ENCODE measurements at regions not wholly inside any gene's neighbourhood (a gene's known extent, or its start where the extent isn't known, plus 50 kb on each side); places are given as distances from the start of the nearest gene placed in this dataset.

DNA sequence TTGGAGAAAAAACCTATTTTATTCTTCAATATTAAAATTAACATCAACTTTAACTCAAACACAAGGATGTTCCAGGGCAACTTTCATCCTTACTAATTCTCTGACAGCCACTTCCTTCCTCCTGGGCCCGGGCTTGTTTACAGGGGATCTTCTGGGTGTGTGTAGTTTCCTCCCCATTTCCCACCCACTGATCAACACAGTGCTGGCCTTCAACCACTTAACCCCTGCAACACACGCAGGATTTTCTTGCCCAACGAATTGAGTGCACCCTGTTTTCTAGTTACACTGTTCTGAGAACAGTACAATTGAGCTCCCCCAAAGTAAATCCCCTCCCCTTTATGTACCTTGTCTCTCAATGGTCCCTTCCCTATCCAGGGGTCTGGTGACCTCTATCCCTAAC, 83.1 kb upstream of the RANBP3L start:
- Histone ChIP-seq H3K36me3 (no peaks in the 10 kb centered on the region), H3K4me1 (no peaks in the 10 kb centered on the region), H3K9me3 (no peaks in the 10 kb centered on the region), H3K4me3 (no peak overlapping the region), H3K27me3 (no peaks in the 10 kb centered on the region), H3K27ac (no peak overlapping the region)
- intact Hi-C loops (cut with DNase I; ENCODE audit: low total_unique reads), result no loop called here
- DNase-seq, result no peak
- no peak for TF ChIP-seq POLR2A (IDR thresholded peaks at IDR 0.05)
- TF ChIP-seq, protein P1, sequence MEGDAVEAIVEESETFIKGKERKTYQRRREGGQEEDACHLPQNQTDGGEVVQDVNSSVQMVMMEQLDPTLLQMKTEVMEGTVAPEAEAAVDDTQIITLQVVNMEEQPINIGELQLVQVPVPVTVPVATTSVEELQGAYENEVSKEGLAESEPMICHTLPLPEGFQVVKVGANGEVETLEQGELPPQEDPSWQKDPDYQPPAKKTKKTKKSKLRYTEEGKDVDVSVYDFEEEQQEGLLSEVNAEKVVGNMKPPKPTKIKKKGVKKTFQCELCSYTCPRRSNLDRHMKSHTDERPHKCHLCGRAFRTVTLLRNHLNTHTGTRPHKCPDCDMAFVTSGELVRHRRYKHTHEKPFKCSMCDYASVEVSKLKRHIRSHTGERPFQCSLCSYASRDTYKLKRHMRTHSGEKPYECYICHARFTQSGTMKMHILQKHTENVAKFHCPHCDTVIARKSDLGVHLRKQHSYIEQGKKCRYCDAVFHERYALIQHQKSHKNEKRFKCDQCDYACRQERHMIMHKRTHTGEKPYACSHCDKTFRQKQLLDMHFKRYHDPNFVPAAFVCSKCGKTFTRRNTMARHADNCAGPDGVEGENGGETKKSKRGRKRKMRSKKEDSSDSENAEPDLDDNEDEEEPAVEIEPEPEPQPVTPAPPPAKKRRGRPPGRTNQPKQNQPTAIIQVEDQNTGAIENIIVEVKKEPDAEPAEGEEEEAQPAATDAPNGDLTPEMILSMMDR (IDR thresholded peaks at IDR 0.05), result no peak

- TF ChIP-seq POLR2A (IDR thresholded peaks at IDR 0.05), result no peak
- TF ChIP-seq, protein P1 (IDR thresholded peaks at IDR 0.05), result no peak
- Histone ChIP-seq H3K4me3 (no peak overlapping the region), H3K27me3 (no peaks in the 10 kb centered on the region), H3K4me1 (no peaks in the 10 kb centered on the region), H3K9me3 (no peaks in the 10 kb centered on the region), H3K36me3 (no peaks in the 10 kb centered on the region), H3K27ac (no peak overlapping the region)
- intact Hi-C loops (cut with DNase I; ENCODE audit: low total_unique reads), result no loop called here
- no peak for DNase-seq
These were observed 83.8 kb upstream of the RANBP3L start for GRCh38 chr5:36385495-36385894.

GRCh38 chr5:36388288-36388687, 86.6 kb upstream of the RANBP3L start:
- Histone ChIP-seq H3K27ac (no peak overlapping the region), H3K36me3 (no peaks in the 10 kb centered on the region), H3K9me3 (no peaks in the 10 kb centered on the region), H3K27me3 (no peaks in the 10 kb centered on the region), H3K4me1 (no peaks in the 10 kb centered on the region), H3K4me3 (no peak overlapping the region)
- no peak for DNase-seq
- TF ChIP-seq POLR2A (IDR thresholded peaks at IDR 0.05), result no peak
- TF ChIP-seq, protein P1 (IDR thresholded peaks at IDR 0.05), result no peak
- intact Hi-C loops (cut with DNase I; ENCODE audit: low total_unique reads), result no loop called here

- Histone ChIP-seq H3K36me3 (no peaks in the 10 kb centered on the region), H3K27me3 (no peaks in the 10 kb centered on the region), H3K4me3 (no peak overlapping the region), H3K27ac (no peak overlapping the region), H3K4me1 (no peaks in the 10 kb centered on the region), H3K9me3 (no peaks in the 10 kb centered on the region)
- no peak for DNase-seq
- TF ChIP-seq, protein P1 (IDR thresholded peaks at IDR 0.05), result no peak
- no peak for TF ChIP-seq POLR2A (IDR thresholded peaks at IDR 0.05)
- intact Hi-C loops (cut with DNase I; ENCODE audit: low total_unique reads), result no loop called here
These were observed 87.5 kb upstream of the RANBP3L start for GRCh38 chr5:36389245-36389644.

DNA sequence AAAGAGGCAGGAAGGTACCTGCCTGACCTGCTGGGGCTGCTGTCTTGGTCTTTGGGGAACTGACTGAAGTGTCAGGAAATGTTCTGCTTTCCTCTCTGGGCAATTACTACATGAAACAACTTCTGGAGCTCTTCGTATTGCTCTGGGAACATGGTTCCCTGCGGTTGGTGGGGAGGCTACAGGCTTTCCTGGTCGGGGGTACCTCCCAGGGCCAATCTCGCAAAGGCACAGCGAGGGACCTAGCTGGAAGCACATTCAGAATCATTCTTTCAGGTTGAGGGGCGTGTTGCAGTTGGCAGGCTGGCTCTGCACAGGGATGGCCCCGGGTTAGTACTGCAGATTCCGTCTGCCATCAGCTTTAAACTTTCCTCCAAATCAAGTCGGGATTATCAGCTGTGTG, 88.9 kb upstream of the RANBP3L start:
- H3K27me3 ChIP-seq, result no peaks in the 10 kb centered on the region
- intact Hi-C loops (cut with DNase I; ENCODE audit: low total_unique reads), result no loop called here
- TF ChIP-seq POLR2A (IDR thresholded peaks at IDR 0.05), result no peak
- TF ChIP-seq, protein P1 (IDR thresholded peaks at IDR 0.05), result no peak
- H3K4me3 ChIP-seq, result no peak overlapping the region
- no peaks in the 10 kb centered on the region for H3K4me1 ChIP-seq
- no peaks in the 10 kb centered on the region for H3K9me3 ChIP-seq
- H3K36me3 ChIP-seq, result no peaks in the 10 kb centered on the region
- H3K27ac ChIP-seq, result no peak overlapping the region
- DNase-seq, result no peak

All from uterus (tissue), 3 donors.